ENCODE measurements at regions not wholly inside any gene's neighbourhood (a gene's known extent, or its start where the extent isn't known, plus 50 kb on each side); places are given as distances from the start of the nearest gene placed in this dataset.

DNA sequence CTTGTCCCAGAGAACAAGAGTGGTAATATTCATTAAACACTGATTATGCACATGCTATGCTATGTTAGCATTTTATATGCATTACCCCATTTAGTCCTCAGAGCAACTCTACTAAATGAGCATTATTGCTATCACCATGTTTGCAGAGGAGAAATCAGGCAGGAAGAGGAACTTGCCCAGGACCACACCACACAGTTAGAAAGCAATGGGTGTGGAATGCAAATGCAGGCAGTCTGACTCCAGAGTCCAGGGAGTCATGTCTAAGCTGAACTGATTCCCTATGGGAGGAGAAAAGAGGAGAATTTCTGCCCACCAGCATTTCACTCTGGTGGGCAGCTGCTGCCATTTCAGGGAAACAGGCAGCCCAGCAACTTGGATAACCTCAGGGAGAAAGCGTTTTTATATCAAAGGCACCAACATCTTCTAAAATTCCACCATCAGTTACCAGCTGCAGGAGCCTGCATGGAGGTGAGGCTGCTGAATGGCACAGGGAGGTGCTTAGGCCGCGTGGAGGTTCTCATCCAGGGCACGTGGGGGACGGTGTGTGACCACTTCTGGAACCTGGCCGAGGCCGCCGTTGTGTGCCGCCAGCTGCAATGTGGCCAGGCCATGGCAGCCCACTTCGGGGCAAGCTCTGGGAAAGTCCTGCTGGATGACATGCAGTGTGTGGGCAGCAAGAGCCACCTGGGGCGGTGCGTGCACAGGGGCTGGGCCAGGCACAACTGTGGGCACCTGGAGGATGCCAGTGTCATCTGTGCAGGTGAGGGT lies 68.2 kb upstream of the C10orf120 start:
- no peak for DNase-seq
- ChIA-PET CTCF (no interaction called here), POLR2A (no interaction called here)
- H3K4me1 Mint-ChIP-seq (ENCODE audit: low read depth) = no peaks in the 10 kb centered on the region
- peaks cover 3% of the 10 kb centered on the region for H3K9me3 Mint-ChIP-seq
- H3K36me3 Mint-ChIP-seq (ENCODE audit: low read depth) = no peaks in the 10 kb centered on the region
- peaks cover 8% of the 10 kb centered on the region for H3K27me3 Mint-ChIP-seq
- ATAC-seq = no peak
- TF ChIP-seq, protein P1, sequence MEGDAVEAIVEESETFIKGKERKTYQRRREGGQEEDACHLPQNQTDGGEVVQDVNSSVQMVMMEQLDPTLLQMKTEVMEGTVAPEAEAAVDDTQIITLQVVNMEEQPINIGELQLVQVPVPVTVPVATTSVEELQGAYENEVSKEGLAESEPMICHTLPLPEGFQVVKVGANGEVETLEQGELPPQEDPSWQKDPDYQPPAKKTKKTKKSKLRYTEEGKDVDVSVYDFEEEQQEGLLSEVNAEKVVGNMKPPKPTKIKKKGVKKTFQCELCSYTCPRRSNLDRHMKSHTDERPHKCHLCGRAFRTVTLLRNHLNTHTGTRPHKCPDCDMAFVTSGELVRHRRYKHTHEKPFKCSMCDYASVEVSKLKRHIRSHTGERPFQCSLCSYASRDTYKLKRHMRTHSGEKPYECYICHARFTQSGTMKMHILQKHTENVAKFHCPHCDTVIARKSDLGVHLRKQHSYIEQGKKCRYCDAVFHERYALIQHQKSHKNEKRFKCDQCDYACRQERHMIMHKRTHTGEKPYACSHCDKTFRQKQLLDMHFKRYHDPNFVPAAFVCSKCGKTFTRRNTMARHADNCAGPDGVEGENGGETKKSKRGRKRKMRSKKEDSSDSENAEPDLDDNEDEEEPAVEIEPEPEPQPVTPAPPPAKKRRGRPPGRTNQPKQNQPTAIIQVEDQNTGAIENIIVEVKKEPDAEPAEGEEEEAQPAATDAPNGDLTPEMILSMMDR (IDR thresholded peaks at IDR 0.05) = no peak
- intact Hi-C loops (cut with micrococcal nuclease) = no loop called here
- no peak overlapping the region for H3K27ac Mint-ChIP-seq
- no peak overlapping the region for H3K4me3 Mint-ChIP-seq

- ChIA-PET POLR2A (no interaction called here), CTCF (no interaction called here)
- Mint-ChIP-seq H3K27ac (no peak overlapping the region), H3K36me3 (ENCODE audit: low read depth) (no peaks in the 10 kb centered on the region), H3K4me1 (ENCODE audit: low read depth) (no peaks in the 10 kb centered on the region), H3K27me3 (peaks cover 10% of the 10 kb centered on the region), H3K9me3 (peaks cover 7% of the 10 kb centered on the region), H3K4me3 (no peak overlapping the region)
- ATAC-seq (no peak), DNase-seq (no peak)
- intact Hi-C loops (cut with micrococcal nuclease) = no loop called here
- TF ChIP-seq, protein P1 (IDR thresholded peaks at IDR 0.05) = no peak
Measured at GRCh38 chr10:122765412-122765811, 65.8 kb upstream of the C10orf120 start.

DNA sequence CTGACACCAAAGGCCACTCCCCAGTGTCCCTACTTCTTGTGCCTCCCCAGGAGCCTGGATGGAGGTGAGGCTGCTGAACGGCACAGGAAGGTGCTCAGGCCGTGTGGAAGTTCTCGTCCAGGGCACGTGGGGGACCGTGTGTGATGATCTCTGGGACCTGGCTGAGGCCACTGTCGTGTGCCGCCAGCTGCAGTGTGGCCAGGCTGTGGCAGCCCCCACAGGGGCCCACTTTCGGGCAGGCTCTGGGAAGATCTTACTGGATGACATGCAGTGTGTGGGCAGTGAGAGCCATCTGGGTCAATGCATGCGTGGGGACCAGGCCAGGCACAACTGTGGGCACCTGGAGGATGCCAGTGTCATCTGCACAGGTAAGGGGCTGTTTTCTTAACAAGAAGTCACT lies 57.0 kb upstream of the C10orf120 start:
- DNase-seq = no peak
- no peak for ATAC-seq

DNA sequence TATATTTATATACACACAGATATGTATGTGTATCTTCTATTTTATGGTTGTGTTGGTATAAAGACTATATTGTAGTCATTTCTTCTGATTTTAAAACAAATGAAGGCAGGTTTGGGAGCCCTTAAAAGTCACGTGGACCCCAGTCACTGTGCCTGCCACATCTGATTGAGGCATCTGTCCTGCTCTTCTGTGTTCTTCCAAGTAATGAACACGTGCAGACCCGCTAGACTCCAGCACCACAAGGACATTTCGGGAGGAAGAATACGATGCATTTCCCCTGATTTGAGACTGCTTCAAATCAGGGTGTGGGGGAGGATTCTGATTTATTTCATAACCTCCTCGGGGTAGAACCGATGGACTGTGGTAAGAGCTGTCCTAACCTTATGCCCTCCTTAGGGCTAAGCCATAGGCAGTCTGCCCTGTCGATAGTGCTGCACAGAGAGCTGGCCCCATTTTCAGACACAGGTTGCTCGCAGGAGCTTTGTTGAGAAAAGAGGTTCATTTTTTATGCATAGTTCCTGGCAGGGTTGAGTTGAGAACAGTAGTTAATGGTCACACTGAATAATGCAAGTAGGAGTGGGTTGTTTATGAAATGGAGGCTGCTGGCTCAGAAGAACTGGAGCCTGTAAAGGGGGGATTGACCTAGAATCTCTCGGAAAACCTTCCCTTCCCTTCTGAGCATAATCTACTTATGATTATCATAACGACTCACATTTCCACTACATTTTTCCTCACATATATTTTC lies 55.0 kb upstream of the C10orf120 start:
- TF ChIP-seq, protein P1 (IDR thresholded peaks at IDR 0.05) = no peak
- Mint-ChIP-seq H3K4me3 (no peak overlapping the region), H3K9me3 (peaks cover 9% of the 10 kb centered on the region), H3K27ac (no peak overlapping the region), H3K36me3 (ENCODE audit: low read depth) (no peaks in the 10 kb centered on the region), H3K4me1 (ENCODE audit: low read depth) (no peaks in the 10 kb centered on the region), H3K27me3 (peaks cover 3% of the 10 kb centered on the region)
- POLR2A ChIA-PET = no interaction called here
- ATAC-seq = no peak
- no peak for DNase-seq
- intact Hi-C loops (cut with micrococcal nuclease) = no loop called here
- CTCF ChIA-PET = no interaction called here

More for the DNA sequence above, 57.0 kb upstream of the C10orf120 start:
- Mint-ChIP-seq H3K4me3 (no peak overlapping the region), H3K36me3 (ENCODE audit: low read depth) (no peaks in the 10 kb centered on the region), H3K27ac (no peak overlapping the region), H3K4me1 (ENCODE audit: low read depth) (no peaks in the 10 kb centered on the region), H3K27me3 (peaks cover 1% of the 10 kb centered on the region), H3K9me3 (peaks cover 9% of the 10 kb centered on the region)
- TF ChIP-seq, protein P1 (IDR thresholded peaks at IDR 0.05) = no peak
- intact Hi-C loops (cut with micrococcal nuclease) = no loop called here
- ChIA-PET POLR2A (no interaction called here), CTCF (no interaction called here)

DNA sequence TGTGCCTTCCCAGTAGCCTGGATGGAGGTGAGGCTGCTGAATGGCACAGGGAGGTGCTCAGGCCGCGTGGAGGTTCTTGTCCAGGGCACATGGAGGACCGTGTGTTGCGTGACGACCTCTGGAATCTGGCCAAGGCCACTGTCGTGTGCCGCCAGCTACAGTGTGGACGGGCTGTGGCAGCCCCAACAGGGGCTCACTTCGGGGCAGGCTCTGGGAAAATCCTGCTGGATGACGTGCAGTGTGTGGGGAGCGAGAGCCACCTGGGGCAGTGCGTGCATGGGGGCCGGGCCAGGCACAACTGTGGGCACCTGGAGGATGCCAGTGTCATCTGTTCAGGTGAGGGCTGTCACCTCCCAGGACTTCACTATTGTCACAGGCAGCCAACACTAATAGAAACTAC lies 50.2 kb upstream of the C10orf120 start:
- no peak for DNase-seq
- POLR2A ChIA-PET = no interaction called here
- intact Hi-C loops (cut with micrococcal nuclease) = no loop called here
- TF ChIP-seq, protein P1 (IDR thresholded peaks at IDR 0.05) = no peak
- peaks cover 1% of the 10 kb centered on the region for H3K27me3 Mint-ChIP-seq
- H3K36me3 Mint-ChIP-seq (ENCODE audit: low read depth) = no peaks in the 10 kb centered on the region
- no peaks in the 10 kb centered on the region for H3K4me1 Mint-ChIP-seq (ENCODE audit: low read depth)
- H3K4me3 Mint-ChIP-seq = no peak overlapping the region
- no peak overlapping the region for H3K27ac Mint-ChIP-seq
- CTCF ChIA-PET = no interaction called here
- no peak for ATAC-seq
- no peaks in the 10 kb centered on the region for H3K9me3 Mint-ChIP-seq

Measured in activated CD8-positive, alpha-beta T cell treated with anti-CD3 and anti-CD28 coated beads for 36 hours (primary cell).